ENCODE measurements at regions not wholly inside any gene's neighbourhood (a gene's known extent, or its start where the extent isn't known, plus 50 kb on each side); places are given as distances from the start of the nearest gene placed in this dataset.

GRCh38 chr16:66245868-66246267 is 120.6 kb upstream of the CDH5 start:
- TF ChIP-seq MAX (IDR thresholded peaks at IDR 0.05) (no peak), SRF (IDR thresholded peaks at IDR 0.05; ENCODE audit: low read depth) (no peak), EGR1 (IDR thresholded peaks at IDR 0.05; ENCODE audit: low read depth) (no peak), ZFX (IDR thresholded peaks at IDR 0.05) (no peak), YY1 (IDR thresholded peaks at IDR 0.05; ENCODE audit: extremely low read depth, insufficient replicate concordance, low read depth, low read length) (no peak), JUND (IDR thresholded peaks at IDR 0.05) (no peak), EZH2phosphoT487 (IDR thresholded peaks at IDR 0.05; ENCODE audit: borderline replicate concordance) (no peak), POLR2A (IDR thresholded peaks at IDR 0.05; ENCODE audit: borderline replicate concordance, extremely low read depth, insufficient read depth, insufficient read length) (no peak), FOSL1 (IDR thresholded peaks at IDR 0.05; ENCODE audit: low read depth) (no peak), ATF3 (IDR thresholded peaks at IDR 0.05) (no peak), ZNF274 (IDR thresholded peaks at IDR 0.05; ENCODE audit: low read depth, low read length) (no peak), EZH2 (IDR thresholded peaks at IDR 0.05) (no peak), SP1 (IDR thresholded peaks at IDR 0.05; ENCODE audit: low read depth) (no peak), CEBPB (IDR thresholded peaks at IDR 0.05; ENCODE audit: low read depth) (no peak), ZBTB33 (IDR thresholded peaks at IDR 0.05; ENCODE audit: extremely low read depth, insufficient replicate concordance, low read length) (no peak), SIN3A (IDR thresholded peaks at IDR 0.05; ENCODE audit: low read depth) (no peak), CBX3 (IDR thresholded peaks at IDR 0.05; ENCODE audit: low read depth) (no peak), TCF7L2 (IDR thresholded peaks at IDR 0.05; ENCODE audit: borderline replicate concordance, extremely low read depth, insufficient read depth, insufficient read length) (no peak)
- H4K20me1 ChIP-seq (ENCODE audit: insufficient read depth) = no peaks in the 10 kb centered on the region
- ATAC-seq (no peak), DNase-seq (ENCODE audit: low read depth, low spot score) (no peak)
- CTCF ChIA-PET = no interaction called here
- no peaks in the 10 kb centered on the region for H3K27me3 ChIP-seq (ENCODE audit: insufficient read depth, low read length)
- BruUV-seq (replicated peaks) = no TSS peak
- H3K9me2 ChIP-seq (ENCODE audit: insufficient read depth) = no peaks in the 10 kb centered on the region
- H2AFZ ChIP-seq (ENCODE audit: low read depth, low read length, poor library complexity, severe bottlenecking) = no peak overlapping the region
- no peak overlapping the region for H3K4me3 ChIP-seq (replicated peaks in 1 of 2; ENCODE audit: low read depth in 1 of 2, low read length in 2 of 2)
- POLR2A ChIA-PET = no interaction called here
- no peaks in the 10 kb centered on the region for H3K4me1 ChIP-seq (ENCODE audit: control insufficient read depth in 1 of 2, insufficient read depth in 2 of 2, low read length in 2 of 2)
- H3K4me2 ChIP-seq (ENCODE audit: low read length) = no peak overlapping the region
- H3K9me3 ChIP-seq (ENCODE audit: control insufficient read depth in 1 of 2, insufficient read depth in 1 of 2, low read depth in 1 of 2, low read length in 2 of 2) = no peaks in the 10 kb centered on the region
- no peaks in the 10 kb centered on the region for H3K36me3 ChIP-seq (ENCODE audit: control insufficient read depth in 1 of 2, insufficient read depth in 2 of 2, low read length in 2 of 2)
- no peak overlapping the region for H3K27ac ChIP-seq (ENCODE audit: low read depth, low read length)
- intact Hi-C loops (cut with micrococcal nuclease) = no loop called here
- no peak overlapping the region for H3K9ac ChIP-seq (ENCODE audit: low read length)
- H3K79me2 ChIP-seq (ENCODE audit: insufficient read depth, low read length) = no peaks in the 10 kb centered on the region
- RAD21 ChIA-PET (ENCODE audit: low non-redundant PET in 1 of 2, low total read pairs in 2 of 2, uncharacterized antibody in 2 of 2, unreplicated experiment in 2 of 2) = no interaction called here
